Hematopoietic multipotent progenitor cell treated with erythropoietin and hydrocortisone succinate and interleukin-3 and kit ligand, for 8 days (in vitro differentiated cells): ENCODE measurements at regions not wholly inside any gene's neighbourhood (a gene's known extent, or its start where the extent isn't known, plus 50 kb on each side); places are given as distances from the start of the nearest gene placed in this dataset.
"Not testable (repeated sequence)": the region's sequence is repeated elsewhere in the genome, so short reads cannot be mapped to it uniquely, and the experiment has no call there.

Experiments
- DNase-seq: peaks from one replicate; pipeline ENCODE4 v3.0.0-alpha.2; 2015

- DNase-seq = no peak
These were observed 112.4 kb upstream of the EEPD1 start for GRCh38 chr7:36040679-36041078.

DNA sequence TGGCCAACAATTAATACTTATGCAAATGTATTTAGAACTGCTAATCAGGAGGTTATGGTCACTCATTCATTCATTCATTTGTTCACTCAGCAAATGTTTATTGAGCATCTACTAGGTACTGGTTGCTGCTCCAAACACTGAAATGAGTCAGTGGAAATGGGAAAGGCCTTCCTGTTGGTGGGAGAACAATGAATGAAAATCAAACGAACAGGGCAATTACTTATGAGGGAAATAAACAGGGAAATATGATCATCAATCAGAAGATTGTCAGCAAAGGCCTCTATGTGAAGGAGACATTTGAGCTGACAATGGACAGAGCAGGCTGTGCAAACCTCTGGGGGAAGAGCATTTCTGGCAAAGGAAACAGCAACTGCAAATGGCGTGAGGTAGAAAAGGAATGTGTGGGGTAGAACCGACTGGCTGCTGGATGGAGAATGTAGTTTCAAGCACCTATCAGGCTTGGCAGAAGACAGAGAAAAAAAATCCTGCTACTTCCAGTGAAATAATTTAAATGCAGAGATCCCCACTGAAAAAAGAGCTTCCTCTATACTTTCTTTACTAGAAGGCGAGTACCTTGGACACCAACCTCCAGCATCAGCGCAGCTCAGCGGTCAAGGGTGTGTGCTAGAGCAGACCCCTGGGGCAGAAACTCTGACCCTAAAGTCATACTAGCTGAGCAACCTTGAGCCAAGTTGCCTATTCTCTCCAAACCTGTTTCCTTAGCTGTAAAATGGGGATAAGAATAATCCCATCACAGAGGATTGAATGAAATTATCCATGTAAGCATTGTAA lies 108.8 kb upstream of the EEPD1 start:
- DNase-seq = no peak

DNA sequence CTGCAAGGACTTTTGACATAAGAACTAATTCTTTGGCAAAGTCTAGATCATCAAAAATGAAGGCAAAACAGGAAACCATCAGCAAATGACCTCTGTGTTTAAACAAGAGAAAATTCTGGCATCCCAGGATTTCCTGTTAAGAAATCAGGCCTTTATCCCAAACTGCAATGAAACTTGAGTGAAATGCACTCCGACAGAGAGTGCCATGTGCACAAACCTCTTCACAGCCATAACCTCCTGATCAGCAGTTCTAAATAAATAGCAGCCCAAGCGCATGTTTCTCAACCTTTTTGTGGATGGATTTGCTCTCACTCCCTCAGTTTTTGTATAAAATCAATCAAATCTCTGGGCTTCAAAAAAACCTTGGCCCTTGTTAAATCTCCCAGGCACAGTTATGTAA lies 107.7 kb upstream of the EEPD1 start:
- no peak for DNase-seq

GRCh38 chr7:36045830-36046341 lies 107.2 kb upstream of the EEPD1 start:
- no peak for DNase-seq

DNA sequence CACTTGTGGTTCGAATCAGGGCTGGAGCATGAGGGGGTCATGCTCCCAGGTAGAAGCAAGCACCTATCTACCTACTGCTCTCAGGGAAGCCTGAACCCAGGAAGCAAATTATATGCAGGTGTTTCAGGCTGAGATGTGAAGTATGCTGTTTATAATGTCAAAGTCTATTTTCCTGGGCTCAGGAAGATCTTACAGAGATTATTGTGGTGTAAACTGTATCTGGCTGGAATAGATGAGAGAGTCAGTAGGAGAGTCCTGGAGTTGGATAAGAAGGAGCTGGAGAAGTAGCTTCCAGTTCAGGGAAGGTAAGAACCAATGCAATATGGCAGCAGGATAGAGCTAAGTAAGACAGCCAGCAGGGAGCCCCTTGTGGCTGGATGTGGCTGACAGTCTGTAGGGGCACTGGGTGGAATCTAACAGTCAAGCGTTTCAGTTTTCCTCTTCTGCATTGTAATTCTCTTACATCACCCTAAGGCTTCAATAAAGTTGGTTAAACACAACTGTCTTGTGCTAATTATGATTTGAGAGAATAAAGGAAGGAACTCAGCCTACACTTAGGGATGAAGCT lies 105.9 kb upstream of the EEPD1 start:
- DNase-seq = no peak

GRCh38 chr7:36048141-36048901 lies 104.7 kb upstream of the EEPD1 start:
- DNase-seq = no peak

- no peak for DNase-seq
These were observed 104.2 kb upstream of the EEPD1 start for GRCh38 chr7:36048902-36049240.

DNA sequence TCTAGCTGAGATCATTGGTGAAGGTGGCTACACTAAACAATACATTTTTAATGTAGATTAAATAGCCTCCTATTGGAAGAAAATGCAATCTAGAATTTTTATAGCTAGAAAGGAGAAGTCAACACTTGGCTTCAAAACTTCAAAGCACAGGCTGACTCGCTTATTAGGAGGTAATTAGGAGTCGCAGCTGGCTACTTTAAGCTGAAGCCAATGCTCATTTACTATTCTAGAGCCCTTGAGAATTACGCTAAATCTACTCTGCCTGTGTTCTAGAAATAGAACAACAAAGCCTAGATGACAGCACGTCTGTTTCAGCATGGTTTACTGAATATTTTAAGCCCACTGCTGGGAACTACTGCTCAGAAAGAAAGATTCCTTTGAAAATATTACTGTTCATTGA lies 101.6 kb upstream of the EEPD1 start:
- no peak for DNase-seq

GRCh38 chr7:36053589-36053988 lies 99.5 kb upstream of the EEPD1 start:
- no peak for DNase-seq

GRCh38 chr7:36054637-36055036 lies 98.4 kb upstream of the EEPD1 start:
- DNase-seq = no peak

- no peak for DNase-seq
These were observed 97.8 kb upstream of the EEPD1 start for GRCh38 chr7:36055207-36055606.

DNA sequence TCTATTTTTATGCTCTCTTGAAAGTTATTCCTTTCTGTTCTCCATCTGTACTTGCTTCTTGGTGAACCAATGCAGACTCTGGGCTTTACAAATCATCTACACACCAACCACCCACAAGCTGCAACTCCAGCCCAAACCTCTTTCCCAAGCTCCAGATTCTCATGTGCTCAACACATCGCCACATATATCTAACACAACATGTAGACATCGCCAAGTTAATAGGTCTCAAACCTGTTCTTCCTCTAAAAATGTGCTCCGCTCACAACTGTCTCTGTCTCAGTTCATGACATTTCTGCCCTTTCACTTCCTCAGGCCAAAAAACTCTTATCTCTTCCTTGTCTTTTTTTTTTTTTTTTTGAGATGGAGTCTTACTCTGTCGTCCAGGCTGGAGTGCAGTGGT lies 95.7 kb upstream of the EEPD1 start:
- DNase-seq = no peak

- DNase-seq = no peak
These were observed 94.9 kb upstream of the EEPD1 start for GRCh38 chr7:36058020-36058592.

GRCh38 chr7:36060388-36060787 lies 92.7 kb upstream of the EEPD1 start:
- DNase-seq = not testable (repeated sequence)

- no peak for DNase-seq
These were observed 90.8 kb upstream of the EEPD1 start for GRCh38 chr7:36062154-36062815.

DNA sequence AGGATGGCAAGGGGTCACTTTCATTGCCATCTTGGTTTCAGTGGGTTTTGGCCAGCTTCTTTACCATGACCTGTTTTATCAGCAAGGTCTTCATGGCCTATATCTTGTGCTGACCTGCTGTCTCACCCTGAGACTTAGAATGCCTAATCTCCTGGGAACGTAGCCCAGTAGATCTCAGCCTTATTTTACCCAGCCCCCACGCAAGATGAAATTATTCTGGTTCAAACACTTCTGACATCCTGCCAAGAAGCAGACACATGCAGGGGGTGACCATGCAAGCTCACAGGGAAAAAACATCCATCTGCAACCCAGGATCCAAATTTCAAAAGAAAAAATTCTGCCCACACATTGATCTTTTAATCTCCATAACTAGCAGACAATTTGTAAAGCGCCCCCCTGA lies 88.4 kb upstream of the EEPD1 start:
- no peak for DNase-seq

DNA sequence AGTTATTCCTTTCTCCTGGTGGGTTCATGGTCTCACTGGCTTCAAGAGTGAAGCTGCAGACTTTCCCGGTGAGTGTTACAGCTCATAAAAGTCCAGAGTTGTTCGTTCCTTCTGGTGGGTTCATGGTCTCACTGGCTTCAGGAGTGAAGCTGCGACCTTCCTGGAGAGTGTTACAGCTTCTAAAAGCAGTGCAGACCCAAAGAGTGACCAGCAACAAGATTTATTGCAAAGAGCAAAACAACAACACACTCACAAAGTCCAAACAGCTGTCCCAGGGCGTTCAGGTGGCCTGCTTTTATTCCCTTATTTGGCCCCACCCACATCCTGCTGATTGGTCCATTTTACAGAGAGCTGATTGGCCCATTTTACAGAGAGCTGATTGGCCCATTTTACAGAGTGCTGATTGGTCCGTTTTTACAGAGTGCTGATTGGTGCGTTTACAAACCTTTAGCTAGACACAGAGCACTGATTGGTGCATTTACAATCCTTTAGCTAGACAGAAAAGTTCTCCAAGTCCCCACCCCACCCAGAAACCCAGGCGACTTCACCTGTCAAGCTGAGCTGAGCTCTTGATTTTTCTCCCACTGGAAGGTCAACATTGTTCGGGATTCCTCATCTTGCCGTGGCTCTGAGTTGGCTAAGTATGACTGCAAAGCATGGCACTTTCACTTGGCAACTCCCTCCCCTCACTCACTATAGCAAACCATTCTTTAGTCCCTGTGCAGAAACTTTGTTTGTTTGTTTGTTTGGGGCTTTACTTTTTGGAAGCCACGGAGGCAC lies 87.3 kb upstream of the EEPD1 start:
- DNase-seq = not testable (repeated sequence)

GRCh38 chr7:36066343-36066664 lies 86.8 kb upstream of the EEPD1 start:
- no peak for DNase-seq

GRCh38 chr7:36070230-36070629 lies 82.8 kb upstream of the EEPD1 start:
- DNase-seq = no peak

DNA sequence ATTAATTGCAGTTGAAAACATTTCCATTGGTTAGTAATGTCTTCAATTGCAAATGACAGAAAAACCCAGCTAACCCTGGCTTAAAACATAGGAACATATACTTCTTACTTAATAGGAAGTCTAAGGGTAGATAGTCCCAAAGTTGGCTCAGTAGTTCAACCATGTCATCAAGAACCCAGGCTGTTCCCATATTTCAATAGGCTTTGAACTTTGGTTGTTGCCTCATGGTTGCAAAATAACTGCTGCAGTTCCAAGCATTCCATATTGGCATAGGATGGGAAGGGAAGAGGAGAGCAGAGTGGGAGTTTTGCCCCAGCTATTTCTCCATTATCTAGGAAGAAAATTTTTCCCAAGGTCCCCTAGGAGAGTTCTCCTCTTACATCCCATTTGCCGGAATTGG lies 81.4 kb upstream of the EEPD1 start:
- DNase-seq = no peak

GRCh38 chr7:36072620-36073019 lies 80.4 kb upstream of the EEPD1 start:
- DNase-seq = no peak

DNA sequence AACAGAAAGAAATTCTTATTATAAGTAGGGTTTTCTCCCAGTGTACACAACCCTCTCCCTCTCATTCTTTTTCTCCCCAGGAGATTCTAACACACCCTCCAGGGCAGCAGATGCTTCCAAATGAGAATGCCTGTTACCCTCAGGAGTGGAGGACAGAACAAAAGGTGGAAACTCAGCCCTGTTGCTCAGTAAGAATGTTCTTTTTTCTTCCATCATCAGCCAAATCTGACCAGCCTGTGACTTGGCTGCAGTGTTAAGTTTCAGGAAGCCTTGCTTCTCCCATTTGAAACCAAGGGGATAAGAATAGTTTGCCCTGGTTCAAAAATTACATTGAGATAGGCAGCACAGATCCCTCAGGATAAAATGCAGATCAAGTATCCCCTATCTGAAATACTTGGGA lies 77.5 kb upstream of the EEPD1 start:
- no peak for DNase-seq
